ENCODE measurements at regions not wholly inside any gene's neighbourhood (a gene's known extent, or its start where the extent isn't known, plus 50 kb on each side); places are given as distances from the start of the nearest gene placed in this dataset.

GRCh38 chr21:24260751-24261150, 1346.5 kb downstream of the MRPL39 start:
- Histone ChIP-seq H3K56ac (replicated peaks; ENCODE audit: insufficient read length, low read depth, low read length) (no peak overlapping the region), H3K14ac (ENCODE audit: insufficient read length) (no peak overlapping the region), H3K4me1 (replicated peaks in 1 of 4; ENCODE audit: control insufficient read depth in 3 of 4, insufficient read depth in 4 of 4, low read length in 3 of 4) (no peaks in the 10 kb centered on the region), H4K5ac (ENCODE audit: insufficient read length, low read depth, low read length) (no peak overlapping the region), H2BK20ac (ENCODE audit: low read length) (no peak overlapping the region), H3K23ac (ENCODE audit: insufficient read length) (no peak overlapping the region), H4K91ac (replicated peaks; ENCODE audit: insufficient read length, low read length) (no peak overlapping the region), H3K79me1 (ENCODE audit: low read depth, low read length) (no peaks in the 10 kb centered on the region), H4K8ac (ENCODE audit: extremely low read depth, insufficient read depth, low read length) (no peak overlapping the region), H4K20me1 (replicated peaks in 1 of 2; ENCODE audit: control insufficient read depth in 1 of 2, insufficient read depth in 2 of 2, low read length in 2 of 2) (no peaks in the 10 kb centered on the region), H3K36me3 (ENCODE audit: control insufficient read depth in 2 of 4, insufficient read depth in 4 of 4, low read length in 3 of 4) (no peaks in the 10 kb centered on the region), H3K79me2 (ENCODE audit: control insufficient read depth in 1 of 2, insufficient read depth in 2 of 2, low read length in 2 of 2) (no peaks in the 10 kb centered on the region), H3K9me3 (ENCODE audit: insufficient read depth in 2 of 2, low read depth in 1 of 2, low read length in 1 of 2) (peaks cover 3 to 11% of the 10 kb centered on the region in 2 experiments; a peak in 2 of 4 replicates), H3K4me3 (ENCODE audit: extremely low read depth in 1 of 4, insufficient read depth in 2 of 4, low read depth in 3 of 4, low read length in 4 of 4) (no peak overlapping the region), H2AK5ac (ENCODE audit: low read depth, low read length) (no peak overlapping the region), H2BK120ac (replicated peaks; ENCODE audit: low read depth, low read length) (no peak overlapping the region), H2BK5ac (ENCODE audit: low read depth, low read length) (no peak overlapping the region), H2BK15ac (ENCODE audit: low read length) (no peak overlapping the region), H3K4ac (replicated peaks; ENCODE audit: insufficient read length, low read depth, low read length) (no peak overlapping the region), H3K27me3 (replicated peaks in 1 of 4; ENCODE audit: control insufficient read depth in 3 of 4, extremely low read depth in 1 of 4, insufficient read depth in 3 of 4, low read length in 3 of 4) (no peaks in the 10 kb centered on the region), H2AFZ (ENCODE audit: low read length) (no peak overlapping the region), H3K9ac (replicated peaks in 1 of 4; ENCODE audit: extremely low read depth in 1 of 4, low read depth in 3 of 4, low read length in 3 of 4) (no peak overlapping the region), H3K18ac (ENCODE audit: extremely low read depth, low read length) (no peak overlapping the region), H3K23me2 (ENCODE audit: low read depth, low read length) (no peaks in the 10 kb centered on the region), H3K27ac (ENCODE audit: low read depth, low read length) (no peak overlapping the region), H3K4me2 (ENCODE audit: insufficient read depth in 1 of 2, low read depth in 2 of 2, low read length in 2 of 2) (no peak overlapping the region), H2BK12ac (ENCODE audit: low read depth, low read length) (no peak overlapping the region)
- FAIRE-seq (no peak), DNase-seq (ENCODE audit: low read depth in 1 of 2, low spot score in 2 of 2) (no peak)
- ChIA-PET POLR2A (ENCODE audit: partially characterized antibody) (no interaction called here), CTCF (ENCODE audit: partially characterized antibody) (no interaction called here)
- 83% methylated on average over 3 of the region's 3 CpGs; no CpG with 5 or more reads in 1 of the 2 experiments for WGBS, 2 experiments (ENCODE audit: extremely low coverage in 1 of 2, insufficient coverage in 1 of 2, insufficient read length in 1 of 2, insufficient replicate concordance in 2 of 2, low coverage in 1 of 2, low lambda C conversion rate in 2 of 2, missing lambda C conversion rate in 1 of 2)
- TF ChIP-seq SP4 (IDR thresholded peaks at IDR 0.05; ENCODE audit: low read length) (no peak), POLR2A (IDR thresholded peaks at IDR 0.05; ENCODE audit: control extremely low read depth in 1 of 2, low read depth in 2 of 2, low read length in 2 of 2) (no peak), SUZ12 (IDR thresholded peaks at IDR 0.05; ENCODE audit: low read length) (no peak), CHD1 (IDR thresholded peaks at IDR 0.05; ENCODE audit: low read depth, low read length) (no peak), NANOG (IDR thresholded peaks at IDR 0.05; ENCODE audit: insufficient read depth, low read depth, low read length, poor library complexity, severe bottlenecking) (no peak), EGR1 (IDR thresholded peaks at IDR 0.05; ENCODE audit: borderline replicate concordance, low read depth, low read length) (no peak)
- TF ChIP-seq, protein P1, sequence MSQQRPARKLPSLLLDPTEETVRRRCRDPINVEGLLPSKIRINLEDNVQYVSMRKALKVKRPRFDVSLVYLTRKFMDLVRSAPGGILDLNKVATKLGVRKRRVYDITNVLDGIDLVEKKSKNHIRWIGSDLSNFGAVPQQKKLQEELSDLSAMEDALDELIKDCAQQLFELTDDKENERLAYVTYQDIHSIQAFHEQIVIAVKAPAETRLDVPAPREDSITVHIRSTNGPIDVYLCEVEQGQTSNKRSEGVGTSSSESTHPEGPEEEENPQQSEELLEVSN (IDR thresholded peaks at IDR 0.05), result no peak
